ENCODE measurements at regions not wholly inside any gene's neighbourhood (a gene's known extent, or its start where the extent isn't known, plus 50 kb on each side); places are given as distances from the start of the nearest gene placed in this dataset.

DNA sequence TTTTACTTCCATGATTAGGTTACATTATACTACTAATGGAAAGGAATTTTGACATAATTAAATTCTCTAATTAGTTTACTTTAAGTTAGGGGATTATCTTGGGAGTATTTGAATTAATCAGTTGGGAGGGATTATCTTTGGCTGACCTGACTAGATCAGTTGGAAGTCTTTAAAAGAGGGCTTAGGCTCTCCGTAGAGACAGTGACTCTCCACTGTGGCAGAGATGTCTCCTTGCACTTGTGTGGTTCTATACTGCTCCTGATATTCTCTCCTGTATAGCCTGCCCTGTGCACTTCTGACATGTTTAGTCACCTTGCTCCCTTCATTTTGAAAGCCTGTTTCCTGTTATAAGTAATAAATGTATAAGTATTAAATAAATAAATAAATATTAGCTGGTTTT is 1612.3 kb upstream of the PRR20A start:
- no peaks in the 10 kb centered on the region for H3K36me3 Mint-ChIP-seq
- Histone ChIP-seq H3K27ac (ENCODE audit: low read length) (no peak overlapping the region), H3K4me3 (ENCODE audit: low read length) (no peak overlapping the region), H3K27me3 (ENCODE audit: control insufficient read depth, insufficient read depth, low read length) (no peaks in the 10 kb centered on the region), H3K4me1 (ENCODE audit: control insufficient read depth, insufficient read depth, low read length) (no peaks in the 10 kb centered on the region), H3K9me3 (ENCODE audit: control insufficient read depth, insufficient read depth, low read length) (no peaks in the 10 kb centered on the region), H3K36me3 (ENCODE audit: control insufficient read depth, insufficient read depth, low read length) (no peaks in the 10 kb centered on the region)
- no peak overlapping the region for H3K27ac Mint-ChIP-seq
- 94% methylated on average over 1 of the region's 1 CpG for WGBS (ENCODE audit: insufficient coverage)
- peaks cover 10 to 13% of the 10 kb centered on the region in 2 donors for H3K9me3 Mint-ChIP-seq
- no peaks in the 10 kb centered on the region for H3K27me3 Mint-ChIP-seq (ENCODE audit: low read depth in 2 of 2)
- no peak for ATAC-seq
- intact Hi-C loops (cut with micrococcal nuclease) = no loop called here
- H3K4me1 Mint-ChIP-seq = no peaks in the 10 kb centered on the region
- H3K4me3 Mint-ChIP-seq = no peak overlapping the region
- TF ChIP-seq, protein P1, sequence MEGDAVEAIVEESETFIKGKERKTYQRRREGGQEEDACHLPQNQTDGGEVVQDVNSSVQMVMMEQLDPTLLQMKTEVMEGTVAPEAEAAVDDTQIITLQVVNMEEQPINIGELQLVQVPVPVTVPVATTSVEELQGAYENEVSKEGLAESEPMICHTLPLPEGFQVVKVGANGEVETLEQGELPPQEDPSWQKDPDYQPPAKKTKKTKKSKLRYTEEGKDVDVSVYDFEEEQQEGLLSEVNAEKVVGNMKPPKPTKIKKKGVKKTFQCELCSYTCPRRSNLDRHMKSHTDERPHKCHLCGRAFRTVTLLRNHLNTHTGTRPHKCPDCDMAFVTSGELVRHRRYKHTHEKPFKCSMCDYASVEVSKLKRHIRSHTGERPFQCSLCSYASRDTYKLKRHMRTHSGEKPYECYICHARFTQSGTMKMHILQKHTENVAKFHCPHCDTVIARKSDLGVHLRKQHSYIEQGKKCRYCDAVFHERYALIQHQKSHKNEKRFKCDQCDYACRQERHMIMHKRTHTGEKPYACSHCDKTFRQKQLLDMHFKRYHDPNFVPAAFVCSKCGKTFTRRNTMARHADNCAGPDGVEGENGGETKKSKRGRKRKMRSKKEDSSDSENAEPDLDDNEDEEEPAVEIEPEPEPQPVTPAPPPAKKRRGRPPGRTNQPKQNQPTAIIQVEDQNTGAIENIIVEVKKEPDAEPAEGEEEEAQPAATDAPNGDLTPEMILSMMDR (IDR thresholded peaks at IDR 0.05) = no peak
- no peak for DNase-seq

DNA sequence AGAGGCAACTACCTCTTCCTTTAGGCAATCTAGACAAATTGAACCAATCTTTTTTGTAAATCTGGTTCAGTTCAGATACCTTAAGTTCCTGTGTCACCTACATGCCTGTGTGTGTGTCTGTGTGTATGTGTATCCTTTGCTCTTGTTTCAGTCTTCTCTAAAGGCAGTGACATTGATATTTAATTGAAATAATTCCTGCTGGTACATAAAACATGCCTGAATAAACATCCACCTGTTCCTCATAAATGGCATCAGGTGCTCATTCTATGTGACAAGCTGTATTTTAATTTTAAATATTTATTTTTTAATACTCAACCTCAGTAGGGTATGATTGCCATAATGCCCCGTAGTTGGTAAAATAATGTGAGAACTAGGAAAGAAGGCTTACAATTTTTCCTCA is 1606.4 kb upstream of the PRR20A start:
- WGBS (ENCODE audit: insufficient coverage) = no CpG with 5 or more reads among the region's 1 CpG
- intact Hi-C loops (cut with micrococcal nuclease) = no loop called here
- Mint-ChIP-seq H3K27me3 (ENCODE audit: low read depth in 2 of 2) (no peaks in the 10 kb centered on the region), H3K27ac (no peak overlapping the region), H3K4me3 (no peak overlapping the region), H3K9me3 (peaks cover 7 to 21% of the 10 kb centered on the region in 2 donors), H3K36me3 (no peaks in the 10 kb centered on the region), H3K4me1 (no peaks in the 10 kb centered on the region)
- TF ChIP-seq, protein P1 (IDR thresholded peaks at IDR 0.05) = no peak
- H3K27ac ChIP-seq (ENCODE audit: low read length) = no peak overlapping the region
- no peaks in the 10 kb centered on the region for H3K36me3 ChIP-seq (ENCODE audit: control insufficient read depth, insufficient read depth, low read length)
- ATAC-seq (no peak), DNase-seq (no peak)
- H3K9me3 ChIP-seq (ENCODE audit: control insufficient read depth, insufficient read depth, low read length) = no peaks in the 10 kb centered on the region
- no peak overlapping the region for H3K4me3 ChIP-seq (ENCODE audit: low read length)
- H3K4me1 ChIP-seq (ENCODE audit: control insufficient read depth, insufficient read depth, low read length) = no peaks in the 10 kb centered on the region
- no peaks in the 10 kb centered on the region for H3K27me3 ChIP-seq (ENCODE audit: control insufficient read depth, insufficient read depth, low read length)

GRCh38 chr13:55538424-55538823 is 1602.3 kb upstream of the PRR20A start:
- Histone ChIP-seq H3K4me1 (ENCODE audit: control insufficient read depth, insufficient read depth, low read length) (no peaks in the 10 kb centered on the region), H3K4me3 (ENCODE audit: low read length) (no peak overlapping the region), H3K9me3 (ENCODE audit: control insufficient read depth, insufficient read depth, low read length) (no peaks in the 10 kb centered on the region), H3K36me3 (ENCODE audit: control insufficient read depth, insufficient read depth, low read length) (no peaks in the 10 kb centered on the region), H3K27ac (ENCODE audit: low read length) (no peak overlapping the region), H3K27me3 (ENCODE audit: control insufficient read depth, insufficient read depth, low read length) (no peaks in the 10 kb centered on the region)
- H3K27ac Mint-ChIP-seq = no peak overlapping the region
- TF ChIP-seq, protein P1 (IDR thresholded peaks at IDR 0.05) = no peak
- no peaks in the 10 kb centered on the region for H3K27me3 Mint-ChIP-seq (ENCODE audit: low read depth in 2 of 2)
- no peaks in the 10 kb centered on the region for H3K36me3 Mint-ChIP-seq
- intact Hi-C loops (cut with micrococcal nuclease) = no loop called here
- H3K9me3 Mint-ChIP-seq = peaks cover 5 to 19% of the 10 kb centered on the region in 2 donors
- no peak for DNase-seq
- ATAC-seq = no peak
- H3K4me3 Mint-ChIP-seq = no peak overlapping the region
- no peaks in the 10 kb centered on the region for H3K4me1 Mint-ChIP-seq
- 73% methylated on average over 1 of the region's 2 CpGs for WGBS (ENCODE audit: insufficient coverage)

DNA sequence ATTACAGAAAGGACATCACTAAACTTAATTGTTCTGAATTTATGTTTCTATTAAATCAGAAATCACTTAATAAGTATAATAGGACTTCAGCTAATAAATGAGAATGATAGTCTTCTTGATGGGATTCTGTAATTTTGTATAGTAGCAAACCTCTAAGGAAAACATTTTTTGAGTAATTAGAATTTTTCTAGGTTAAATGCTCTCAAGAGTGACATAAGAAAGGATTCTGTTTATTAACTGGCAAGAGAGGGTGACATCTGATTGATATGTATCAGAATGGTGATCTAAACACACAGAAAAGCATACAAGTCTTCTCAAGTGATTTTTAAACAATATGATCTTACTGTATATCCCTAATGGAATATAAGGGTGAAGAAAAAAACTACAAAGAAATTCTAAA is 1597.7 kb upstream of the PRR20A start:
- Histone ChIP-seq H3K4me1 (ENCODE audit: control insufficient read depth, insufficient read depth, low read length) (no peaks in the 10 kb centered on the region), H3K27me3 (ENCODE audit: control insufficient read depth, insufficient read depth, low read length) (no peaks in the 10 kb centered on the region), H3K27ac (ENCODE audit: low read length) (no peak overlapping the region), H3K9me3 (ENCODE audit: control insufficient read depth, insufficient read depth, low read length) (no peaks in the 10 kb centered on the region), H3K4me3 (ENCODE audit: low read length) (no peak overlapping the region), H3K36me3 (ENCODE audit: control insufficient read depth, insufficient read depth, low read length) (no peaks in the 10 kb centered on the region)
- no peak for ATAC-seq
- Mint-ChIP-seq H3K9me3 (peaks cover 7 to 17% of the 10 kb centered on the region in 2 donors), H3K27me3 (ENCODE audit: low read depth in 2 of 2) (no peaks in the 10 kb centered on the region), H3K4me1 (no peaks in the 10 kb centered on the region), H3K4me3 (no peak overlapping the region), H3K27ac (no peak overlapping the region), H3K36me3 (no peaks in the 10 kb centered on the region)
- TF ChIP-seq, protein P1 (IDR thresholded peaks at IDR 0.05) = no peak
- DNase-seq = no peak
- intact Hi-C loops (cut with micrococcal nuclease) = no loop called here
